ENCODE measurements at regions not wholly inside any gene's neighbourhood (a gene's known extent, or its start where the extent isn't known, plus 50 kb on each side); places are given as distances from the start of the nearest gene placed in this dataset.

GRCh38 chr6:153872946-153873345, 166.1 kb upstream of the OPRM1 start:
- DNase-seq, result no peak

GRCh38 chr6:153862927-153863326, 176.1 kb upstream of the OPRM1 start:
- no peak for DNase-seq

- DNase-seq, result no peak
Measured at GRCh38 chr6:153862139-153862538, 176.9 kb upstream of the OPRM1 start.

DNA sequence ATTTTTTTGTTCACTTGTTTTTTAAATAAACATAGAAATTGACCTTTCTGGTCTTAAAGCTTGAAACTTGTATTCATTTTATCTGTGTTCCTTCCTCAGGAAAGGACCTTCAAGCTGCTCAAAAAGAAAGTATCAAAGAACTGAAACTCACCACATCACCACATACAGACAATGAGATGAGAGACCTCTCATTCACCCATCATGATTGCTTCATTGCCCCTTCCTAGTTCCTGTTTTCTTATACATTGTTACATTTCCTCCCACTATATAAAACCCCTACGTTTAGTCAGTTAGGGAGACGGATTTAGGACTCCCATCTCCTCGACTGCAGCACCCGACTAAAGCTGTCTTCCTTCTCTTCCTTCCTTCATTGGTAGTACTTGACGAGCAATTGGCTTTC, 180.5 kb upstream of the OPRM1 start:
- DNase-seq, result no peak

- DNase-seq, result no peak
Measured at GRCh38 chr6:153856929-153857376, 182.1 kb upstream of the OPRM1 start.

- DNase-seq, result no peak
Measured at GRCh38 chr6:153852481-153852880, 186.6 kb upstream of the OPRM1 start.

GRCh38 chr6:153852034-153852433, 187.0 kb upstream of the OPRM1 start:
- DNase-seq, result no peak

DNA sequence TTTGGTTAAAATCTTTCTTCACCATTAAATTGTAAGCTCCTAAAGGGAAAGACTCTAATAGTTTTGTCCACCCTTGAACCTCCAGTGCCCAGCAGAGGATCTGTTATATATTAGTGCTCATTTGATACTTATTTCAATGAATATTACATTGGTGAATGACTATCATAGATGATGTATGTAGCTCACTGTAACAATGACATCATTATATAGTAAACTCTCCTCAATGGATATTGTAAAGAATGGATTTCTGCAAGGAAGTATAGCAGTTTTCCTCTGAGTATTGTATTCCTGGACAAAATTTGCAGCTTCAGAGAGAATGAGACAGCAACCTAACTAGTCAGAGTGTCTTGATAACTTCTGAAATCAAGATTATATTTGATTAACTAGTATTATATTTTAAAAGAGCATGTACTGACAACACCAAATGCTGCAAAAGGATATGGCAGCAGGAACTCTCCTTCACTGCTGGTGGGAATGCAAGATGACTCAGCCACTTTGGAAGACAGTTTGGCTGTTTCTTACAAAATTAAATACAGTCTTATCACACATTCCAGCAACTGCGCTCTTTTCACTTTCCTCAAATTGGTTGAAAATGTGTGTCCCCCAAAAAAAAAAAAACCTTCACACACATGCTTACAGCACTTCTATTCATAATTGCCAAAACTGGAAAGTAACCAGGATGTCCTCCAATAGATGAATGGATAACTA, 189.8 kb upstream of the OPRM1 start:
- no peak for DNase-seq

GRCh38 chr6:153843420-153843819, 195.6 kb upstream of the OPRM1 start:
- DNase-seq, result no peak

- DNase-seq, result no peak
Measured at GRCh38 chr6:153842491-153842890, 196.5 kb upstream of the OPRM1 start.

GRCh38 chr6:153840039-153840850, 198.8 kb upstream of the OPRM1 start:
- no peak for DNase-seq

- no peak for DNase-seq
Measured at GRCh38 chr6:153832543-153832942, 206.5 kb upstream of the OPRM1 start.

- no peak for DNase-seq
Measured at GRCh38 chr6:153831350-153832078, 207.5 kb upstream of the OPRM1 start.

DNA sequence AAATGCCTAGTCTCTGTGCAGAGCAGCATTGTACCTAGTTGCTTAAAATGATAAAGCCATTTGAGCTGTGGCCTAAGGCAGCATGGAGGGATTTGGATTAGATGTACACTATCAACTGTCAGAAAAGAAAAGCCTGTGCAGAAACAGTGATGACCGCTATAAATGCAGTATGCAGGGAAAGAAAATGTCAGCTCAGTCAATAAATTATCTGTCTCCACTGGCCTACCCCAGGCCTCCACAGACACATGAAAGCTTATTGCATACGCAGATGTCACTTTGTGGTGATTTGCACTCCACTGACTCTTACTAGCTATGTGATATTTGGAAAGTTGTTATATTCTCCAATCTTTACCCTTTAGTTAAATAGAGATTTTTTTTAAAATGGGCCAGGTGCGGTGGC, 221.9 kb upstream of the OPRM1 start:
- DNase-seq, result no peak

DNA sequence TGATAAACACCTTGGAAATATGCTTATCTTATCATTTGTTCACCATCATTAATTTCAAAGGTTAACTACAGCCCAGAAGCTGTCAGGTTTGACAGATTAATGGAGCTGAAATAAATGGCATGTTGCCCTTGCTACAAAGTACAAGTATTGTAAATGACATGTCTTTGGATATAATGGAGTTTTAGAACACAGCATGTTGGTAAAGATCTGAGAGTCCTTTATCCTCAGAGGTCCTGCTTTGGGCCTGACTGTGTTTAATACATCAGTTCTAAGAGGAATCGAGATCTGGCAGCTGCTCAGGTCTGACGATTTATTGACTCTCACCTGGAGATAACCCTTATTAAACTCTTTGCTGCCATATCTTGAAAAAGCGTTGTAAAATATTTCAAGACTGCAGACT, 222.7 kb upstream of the OPRM1 start:
- DNase-seq, result no peak

GRCh38 chr6:153814136-153814535, 224.9 kb upstream of the OPRM1 start:
- DNase-seq, result no peak

DNA sequence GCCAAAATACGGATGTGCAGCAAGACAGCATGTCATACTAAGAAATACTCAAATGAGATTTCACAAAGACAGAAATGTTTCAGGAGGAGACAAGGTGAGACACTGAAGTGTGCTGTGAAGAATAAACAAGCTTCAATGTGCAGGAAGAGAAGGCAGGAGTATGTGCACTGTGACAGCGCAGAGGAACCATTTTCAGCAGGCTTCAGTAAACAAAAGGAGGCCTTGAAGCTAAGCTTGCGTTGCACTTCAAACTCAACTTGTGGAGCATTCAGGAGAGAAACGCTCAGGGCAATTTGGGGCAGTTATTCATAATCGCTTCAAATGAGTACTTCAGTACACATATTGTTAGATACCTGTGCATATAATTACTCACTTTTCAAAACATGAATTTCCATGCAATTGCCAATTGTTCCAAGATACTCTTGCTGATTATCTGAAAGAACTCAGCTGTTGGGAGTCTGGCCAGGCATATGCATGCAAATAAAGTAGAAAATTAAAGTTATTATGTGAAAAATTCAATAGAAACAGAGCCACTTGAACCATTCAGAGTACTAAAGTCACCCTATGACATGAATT, 234.2 kb upstream of the OPRM1 start:
- no peak for DNase-seq

DNA sequence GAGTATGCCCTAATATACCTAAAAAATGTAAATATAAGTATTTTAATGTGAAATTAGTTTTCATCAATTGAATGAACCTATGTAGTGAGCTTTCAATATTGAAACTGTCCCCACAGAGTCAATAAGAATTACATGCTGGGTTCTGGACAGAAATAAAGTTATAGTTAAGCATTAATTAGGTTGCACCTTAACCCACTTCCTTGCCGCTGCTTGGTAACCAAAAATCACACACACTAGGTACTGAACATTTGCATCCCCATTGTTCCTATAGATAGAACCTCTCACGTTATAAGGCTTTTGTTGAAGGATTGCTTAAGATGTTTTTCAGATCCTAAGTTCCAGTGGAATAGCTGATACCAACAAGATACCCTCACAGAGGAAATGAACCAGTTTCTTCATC, 237.1 kb upstream of the OPRM1 start:
- DNase-seq, result no peak

- no peak for DNase-seq
Measured at GRCh38 chr6:153800580-153801188, 238.4 kb upstream of the OPRM1 start.

DNA sequence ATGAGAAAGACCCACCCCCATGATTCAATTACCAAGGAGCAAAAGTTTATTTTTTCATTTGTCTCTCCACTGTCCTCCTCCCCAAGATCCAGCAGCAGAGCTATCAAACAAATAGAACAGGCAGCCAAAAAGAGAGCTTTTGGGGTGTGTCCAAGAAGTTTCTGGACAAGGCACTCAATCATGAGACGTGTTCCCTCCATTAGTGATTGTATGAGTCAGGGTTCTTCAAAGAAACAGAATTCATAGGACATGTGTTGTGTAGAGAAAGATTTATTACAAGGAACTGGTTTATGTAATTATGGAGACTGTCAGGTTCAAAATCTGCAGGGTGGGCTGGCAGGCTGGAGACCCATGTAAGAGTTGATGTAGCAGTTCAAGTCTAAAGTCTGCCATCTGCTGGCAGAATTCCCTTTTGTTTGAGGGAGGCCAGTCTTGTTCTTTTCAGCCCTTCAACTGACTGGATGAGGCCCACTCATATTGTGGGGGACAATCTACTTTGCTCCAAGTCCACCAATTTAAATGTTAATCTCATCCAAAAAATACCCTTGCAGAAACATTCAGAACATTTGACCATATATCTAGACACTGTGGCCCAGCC, 248.1 kb upstream of the OPRM1 start:
- DNase-seq, result no peak

GRCh38 chr6:153790048-153790447, 249.0 kb upstream of the OPRM1 start:
- no peak for DNase-seq

GRCh38 chr6:153787341-153787606, 251.8 kb upstream of the OPRM1 start:
- no peak for DNase-seq

GRCh38 chr6:153781306-153781705, 257.7 kb upstream of the OPRM1 start:
- DNase-seq, result no peak
